Calu3 (cell line): ENCODE measurements at regions not wholly inside any gene's neighbourhood (a gene's known extent, or its start where the extent isn't known, plus 50 kb on each side); places are given as distances from the start of the nearest gene placed in this dataset.

Experiments used
- BruUV-seq: library from RNA; stranded (reverse); fragments of 400-500 nt; replicated peaks from 2 replicates; lab custom pipeline; 2021; lab: Mats Ljungman, UMichigan
- CTCF ChIA-PET: fragments of 300-600 bp; sonication (Branson Sonifier 250); formaldehyde crosslinking; loops from one replicate; lab custom pipeline; 2022; ENCODE audit warnings: antibody characterized with exemption; lab: Charles Lee
- DNase-seq: peaks from one replicate; pipeline ENCODE4 v3.0.0; 2022
- H3K27ac Mint-ChIP-seq: one replicate; pipeline ENCODE4 v1.8.0; 2022; ENCODE audit warnings: mixed read lengths; ENCODE audit not compliant: unreplicated experiment
- H3K27me3 Mint-ChIP-seq: one replicate; pipeline ENCODE4 v1.8.0; 2022; ENCODE audit warnings: mixed read lengths; ENCODE audit not compliant: unreplicated experiment
- H3K36me3 Mint-ChIP-seq: one replicate; pipeline ENCODE4 v1.8.0; 2022; ENCODE audit warnings: mild to moderate bottlenecking, moderate library complexity, mixed read lengths; ENCODE audit not compliant: insufficient read depth, unreplicated experiment
- H3K4me1 Mint-ChIP-seq: one replicate; pipeline ENCODE4 v1.8.0; 2022; ENCODE audit warnings: mild to moderate bottlenecking, low read depth, mixed read lengths; ENCODE audit not compliant: unreplicated experiment
- H3K4me3 Mint-ChIP-seq: one replicate; pipeline ENCODE4 v1.8.0; 2022; ENCODE audit warnings: mild to moderate bottlenecking, low read depth, moderate library complexity, mixed read lengths; ENCODE audit not compliant: unreplicated experiment
- H3K9me3 Mint-ChIP-seq: one replicate; pipeline ENCODE4 v1.8.0; 2022; ENCODE audit warnings: low read depth, mixed read lengths; ENCODE audit not compliant: unreplicated experiment
- intact Hi-C: fragments of 100-400 bp; cut with micrococcal nuclease; formaldehyde crosslinking; loops from one replicate; pipeline ENCODE4 v1.10.0; 2022; ENCODE audit not compliant: unreplicated experiment
- TF ChIP-seq, protein P1 (sequence below): fragments of 200-600 bp; IDR thresholded peaks from one replicate; pipeline ENCODE4 v1.8.0; 2022; ENCODE audit warnings: antibody characterized with exemption; ENCODE audit not compliant: unreplicated experiment

DNA sequence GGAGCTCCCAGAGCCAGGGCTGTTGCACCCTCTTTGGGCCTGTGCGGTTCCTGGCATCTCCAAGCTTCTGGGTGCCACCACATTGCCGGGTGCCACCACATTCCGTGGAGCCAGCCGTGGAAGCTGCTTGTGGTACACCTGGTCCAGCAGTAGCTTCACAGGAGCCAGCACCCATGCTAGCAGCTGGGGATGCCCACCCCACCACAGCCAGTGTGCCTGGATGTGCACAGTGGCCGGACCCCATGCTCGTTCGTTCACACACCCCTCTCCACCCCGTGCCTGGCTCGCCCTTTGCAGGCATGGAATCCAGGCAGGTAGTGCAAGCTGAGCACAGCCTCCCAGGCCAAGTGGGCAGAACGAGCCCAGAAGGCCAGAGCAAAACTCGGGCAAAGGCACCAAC, 1029.8 kb upstream of the GBE1 start:
- no TSS peak for BruUV-seq
- intact Hi-C loops: no loop called here
- Mint-ChIP-seq H3K4me3 (no peak overlapping the region), H3K36me3 (no peaks in the 10 kb centered on the region), H3K27me3 (no peaks in the 10 kb centered on the region), H3K9me3 (peaks cover 6% of the 10 kb centered on the region), H3K4me1 (no peaks in the 10 kb centered on the region), H3K27ac (no peak overlapping the region)
- TF ChIP-seq, protein P1, sequence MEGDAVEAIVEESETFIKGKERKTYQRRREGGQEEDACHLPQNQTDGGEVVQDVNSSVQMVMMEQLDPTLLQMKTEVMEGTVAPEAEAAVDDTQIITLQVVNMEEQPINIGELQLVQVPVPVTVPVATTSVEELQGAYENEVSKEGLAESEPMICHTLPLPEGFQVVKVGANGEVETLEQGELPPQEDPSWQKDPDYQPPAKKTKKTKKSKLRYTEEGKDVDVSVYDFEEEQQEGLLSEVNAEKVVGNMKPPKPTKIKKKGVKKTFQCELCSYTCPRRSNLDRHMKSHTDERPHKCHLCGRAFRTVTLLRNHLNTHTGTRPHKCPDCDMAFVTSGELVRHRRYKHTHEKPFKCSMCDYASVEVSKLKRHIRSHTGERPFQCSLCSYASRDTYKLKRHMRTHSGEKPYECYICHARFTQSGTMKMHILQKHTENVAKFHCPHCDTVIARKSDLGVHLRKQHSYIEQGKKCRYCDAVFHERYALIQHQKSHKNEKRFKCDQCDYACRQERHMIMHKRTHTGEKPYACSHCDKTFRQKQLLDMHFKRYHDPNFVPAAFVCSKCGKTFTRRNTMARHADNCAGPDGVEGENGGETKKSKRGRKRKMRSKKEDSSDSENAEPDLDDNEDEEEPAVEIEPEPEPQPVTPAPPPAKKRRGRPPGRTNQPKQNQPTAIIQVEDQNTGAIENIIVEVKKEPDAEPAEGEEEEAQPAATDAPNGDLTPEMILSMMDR: no peak
- DNase-seq: no peak
- CTCF ChIA-PET: no interaction called here

GRCh38 chr3:82790307-82791097, 1029.1 kb upstream of the GBE1 start:
- BruUV-seq: no TSS peak
- CTCF ChIA-PET: no interaction called here
- H3K4me1 Mint-ChIP-seq: no peaks in the 10 kb centered on the region
- intact Hi-C loops: no loop called here
- no peak overlapping the region for H3K4me3 Mint-ChIP-seq
- TF ChIP-seq, protein P1: no peak
- no peak overlapping the region for H3K27ac Mint-ChIP-seq
- no peak for DNase-seq
- H3K36me3 Mint-ChIP-seq: no peaks in the 10 kb centered on the region
- peaks cover 6% of the 10 kb centered on the region for H3K9me3 Mint-ChIP-seq
- H3K27me3 Mint-ChIP-seq: no peaks in the 10 kb centered on the region

GRCh38 chr3:82783194-82783593, 1021.7 kb upstream of the GBE1 start:
- H3K36me3 Mint-ChIP-seq: no peaks in the 10 kb centered on the region
- no peaks in the 10 kb centered on the region for H3K9me3 Mint-ChIP-seq
- H3K4me3 Mint-ChIP-seq: no peak overlapping the region
- TF ChIP-seq, protein P1: no peak
- intact Hi-C loops: no loop called here
- no peaks in the 10 kb centered on the region for H3K27me3 Mint-ChIP-seq
- H3K27ac Mint-ChIP-seq: no peak overlapping the region
- DNase-seq: no peak
- CTCF ChIA-PET: no interaction called here
- H3K4me1 Mint-ChIP-seq: no peaks in the 10 kb centered on the region
- no TSS peak for BruUV-seq

GRCh38 chr3:82773207-82773606, 1011.8 kb upstream of the GBE1 start:
- no peak for DNase-seq
- Mint-ChIP-seq H3K27ac (no peak overlapping the region), H3K36me3 (no peaks in the 10 kb centered on the region), H3K4me1 (no peaks in the 10 kb centered on the region), H3K9me3 (peaks cover 4% of the 10 kb centered on the region), H3K27me3 (no peaks in the 10 kb centered on the region), H3K4me3 (no peak overlapping the region)
- intact Hi-C loops: no loop called here
- no TSS peak for BruUV-seq
- TF ChIP-seq, protein P1: no peak
- CTCF ChIA-PET: no interaction called here
